WTC11 (cell line): ENCODE measurements at regions not wholly inside any gene's neighbourhood (a gene's known extent, or its start where the extent isn't known, plus 50 kb on each side); places are given as distances from the start of the nearest gene placed in this dataset.

Experiments
- ATAC-seq: fragments of 200-7000 bp; cut with Tn5 transposase; 2 replicates; pipeline ENCODE4 v1.10.0; 2021; ENCODE audit warnings: mild to moderate bottlenecking, moderate library complexity
- CTCF ChIA-PET: fragments of 300-600 bp; sonication (Branson Sonifier 250); formaldehyde crosslinking; loops from one replicate; lab custom pipeline; 2021; ENCODE audit warnings: antibody characterized with exemption; lab: Charles Lee
- POLR2A ChIA-PET: fragments of 350-600 bp; sonication (Branson Sonifier 250); formaldehyde crosslinking; loops from one replicate; lab custom pipeline; 2021; ENCODE audit warnings: antibody characterized with exemption; lab: Charles Lee
- DNase-seq: peaks from one replicate; pipeline ENCODE4 v3.0.0; 2021; ENCODE audit warnings: low spot score
- H3K27ac Mint-ChIP-seq: 2 replicates; pipeline ENCODE4 v1.8.0; 2021; ENCODE audit warnings: mixed read lengths
- H3K27me3 Mint-ChIP-seq: 2 replicates; pipeline ENCODE4 v1.8.0; 2021; ENCODE audit warnings: low read depth, mild to moderate bottlenecking, moderate library complexity, mixed read lengths
- H3K36me3 Mint-ChIP-seq: 2 replicates; pipeline ENCODE4 v1.8.0; 2021; ENCODE audit warnings: mixed read lengths
- H3K4me1 Mint-ChIP-seq: 2 replicates; pipeline ENCODE4 v1.8.0; 2022; ENCODE audit warnings: mixed read lengths
- H3K4me3 Mint-ChIP-seq: 2 replicates; pipeline ENCODE4 v1.8.0; 2021; ENCODE audit warnings: mild to moderate bottlenecking, moderate library complexity, mixed read lengths
- H3K9me3 Mint-ChIP-seq: 2 replicates; pipeline ENCODE4 v1.8.0; 2021; ENCODE audit warnings: mixed read lengths
- ATF3 ChIP-seq: sonication (generic); formaldehyde crosslinking; conservative IDR thresholded peaks from 2 replicates; pipeline ENCODE4 v1.8.1; 2022; ENCODE audit warnings: mild to moderate bottlenecking, missing genetic modification reagents
- CBFB ChIP-seq: sonication (generic); formaldehyde crosslinking; IDR thresholded peaks from 2 replicates; pipeline ENCODE4 v1.8.1; 2022; ENCODE audit warnings: mild to moderate bottlenecking, low read depth, missing genetic modification reagents
- CREB1 ChIP-seq: sonication (generic); formaldehyde crosslinking; IDR thresholded peaks from 2 replicates; pipeline ENCODE4 v1.8.0; 2023; ENCODE audit warnings: mild to moderate bottlenecking, missing genetic modification reagents
- CTCF ChIP-seq: fragments of 200-600 bp; IDR thresholded peaks from 2 replicates; pipeline ENCODE4 v1.8.0; 2022; ENCODE audit warnings: antibody characterized with exemption
- E2F5 ChIP-seq: sonication (generic); formaldehyde crosslinking; IDR thresholded peaks from 2 replicates; pipeline ENCODE4 v1.8.1; 2022; ENCODE audit warnings: mild to moderate bottlenecking, moderate library complexity, missing genetic modification reagents
- FOXK1 ChIP-seq: sonication (generic); formaldehyde crosslinking; IDR thresholded peaks from 2 replicates; pipeline ENCODE4 v1.8.0; 2022; ENCODE audit warnings: mild to moderate bottlenecking, moderate library complexity, missing genetic modification reagents
- HMGA2 ChIP-seq: fragments of 250-450 bp; sonication (Bioruptor Pico); IDR thresholded peaks from 2 replicates; pipeline ENCODE4 v1.4.0; 2021; ENCODE audit warnings: mild to moderate bottlenecking, moderate library complexity
- JAZF1 ChIP-seq: fragments of 250-450 bp; sonication (Bioruptor Pico); IDR thresholded peaks from 2 replicates; pipeline ENCODE4 v1.9.0; 2021; ENCODE audit warnings: moderate library complexity, mild to moderate bottlenecking, inconsistent platforms
- MLX ChIP-seq: sonication (generic); formaldehyde crosslinking; IDR thresholded peaks from 2 replicates; pipeline ENCODE4 v1.8.1; 2023; ENCODE audit warnings: mild to moderate bottlenecking, missing genetic modification reagents, moderate library complexity
- SOX15 ChIP-seq: fragments of 250-450 bp; sonication (Bioruptor Pico); IDR thresholded peaks from 2 replicates; pipeline ENCODE4 v1.9.0; 2021; ENCODE audit warnings: mild to moderate bottlenecking
- STAT6 ChIP-seq: sonication (generic); formaldehyde crosslinking; conservative IDR thresholded peaks from 2 replicates; pipeline ENCODE4 v1.8.1; 2023; ENCODE audit warnings: mild to moderate bottlenecking, low read depth, missing genetic modification reagents, moderate library complexity
- ZNF263 ChIP-seq: sonication (generic); formaldehyde crosslinking; IDR thresholded peaks from 2 replicates; pipeline ENCODE4 v1.8.1; 2022; ENCODE audit warnings: low read depth, mild to moderate bottlenecking, moderate library complexity, missing genetic modification reagents
- ZNF281 ChIP-seq: sonication (generic); formaldehyde crosslinking; IDR thresholded peaks from 2 replicates; pipeline ENCODE4 v1.8.0; 2023; ENCODE audit warnings: mild to moderate bottlenecking, missing genetic modification reagents
- ZNF317 ChIP-seq: sonication (generic); formaldehyde crosslinking; IDR thresholded peaks from 2 replicates; pipeline ENCODE4 v1.8.1; 2023; ENCODE audit warnings: low read depth, mild to moderate bottlenecking, moderate library complexity, missing genetic modification reagents, borderline replicate concordance
- ZNF671 ChIP-seq: fragments of 250-450 bp; sonication (Bioruptor Pico); IDR thresholded peaks from 2 replicates; pipeline ENCODE4 v1.8.0; 2021; ENCODE audit warnings: mild to moderate bottlenecking

- TF ChIP-seq FOXK1 (CRISPR knock-in tag) (no peak), ZNF317 (CRISPR knock-in tag) (no peak), SOX15 (no peak), ZNF281 (CRISPR knock-in tag) (no peak), ZNF263 (CRISPR knock-in tag) (no peak)
These were observed 121.1 kb upstream of the TMCO5A start (continued) for GRCh38 chr15:37813306-37813705.

- no peak for ATAC-seq
- TF ChIP-seq CREB1 (CRISPR knock-in tag) (no peak), E2F5 (CRISPR knock-in tag) (no peak), ATF3 (CRISPR knock-in tag) (no peak), STAT6 (CRISPR knock-in tag) (no peak), CTCF (no peak)
- POLR2A ChIA-PET, result no interaction called here
- Mint-ChIP-seq H3K4me1 (peaks cover 9% of the 10 kb centered on the region), H3K4me3 (no peak overlapping the region), H3K27ac (no peak overlapping the region), H3K36me3 (no peaks in the 10 kb centered on the region), H3K27me3 (no peaks in the 10 kb centered on the region), H3K9me3 (no peaks in the 10 kb centered on the region)
- DNase-seq, result no peak
- CTCF ChIA-PET, result interaction anchor here (0.6 kb wide), 1 partner anchor 84 kb away, joined by 5 read pairs; no protein-coding TSS in a partner anchor
These were observed 119.5 kb upstream of the TMCO5A start for GRCh38 chr15:37814847-37815515.

GRCh38 chr15:37818152-37818677 is 116.2 kb upstream of the TMCO5A start:
- no peak for DNase-seq
- no peak for TF ChIP-seq MLX (CRISPR knock-in tag)
- TF ChIP-seq JAZF1 (CRISPR knock-in tag), result no peak
- TF ChIP-seq CBFB, result no peak
- TF ChIP-seq ZNF671 (CRISPR knock-in tag), result no peak
- TF ChIP-seq HMGA2 (CRISPR knock-in tag), result no peak
- H3K36me3 Mint-ChIP-seq, result no peaks in the 10 kb centered on the region
- ChIA-PET CTCF (interaction anchor here (0.9 kb wide), 1 partner anchor 62 kb away, joined by 3 read pairs; no protein-coding TSS in a partner anchor), POLR2A (no interaction called here)
- no peaks in the 10 kb centered on the region for H3K9me3 Mint-ChIP-seq
- no peak overlapping the region for H3K27ac Mint-ChIP-seq
- ATAC-seq, result no peak
- no peak overlapping the region for H3K4me3 Mint-ChIP-seq
- no peaks in the 10 kb centered on the region for H3K27me3 Mint-ChIP-seq
- H3K4me1 Mint-ChIP-seq, result peaks cover 5% of the 10 kb centered on the region
